Lung (tissue), 11 donors: ENCODE measurements at regions not wholly inside any gene's neighbourhood (a gene's known extent, or its start where the extent isn't known, plus 50 kb on each side); places are given as distances from the start of the nearest gene placed in this dataset.

ENCODE experiments used
- ATAC-seq: fragments of 200-7000 bp; cut with Tn5 transposase; one replicate; pipeline ENCODE4 v1.9.1; 2020; ENCODE audit warnings: moderate number of reproducible peaks; ENCODE audit not compliant: insufficient read depth, low FRiP score
- DNase-seq, 3 donors: peaks; one replicate each; pipeline ENCODE4 v3.0.0-alpha.2; 2013 to 2017
- H3K27ac ChIP-seq, 2 donors: one replicate each; pipeline ENCODE4 v1.5.1; 2013; ENCODE audit warnings: mild to moderate bottlenecking in 2 of 2, moderate library complexity in 2 of 2, control low read depth in 1 of 2, inconsistent platforms in 1 of 2, low read depth in 1 of 2, low read length in 1 of 2
- H3K27me3 ChIP-seq, 3 donors: one replicate each; pipeline ENCODE4 v1.5.1; 2013; ENCODE audit warnings: low read length in 2 of 3; ENCODE audit not compliant: control insufficient read depth in 3 of 3, insufficient read depth in 3 of 3
- H3K36me3 ChIP-seq, 4 donors: one replicate each; pipeline ENCODE4 v1.5.1; 2013; ENCODE audit warnings: low read length in 4 of 4, mild to moderate bottlenecking in 1 of 4, moderate library complexity in 1 of 4; ENCODE audit not compliant: control insufficient read depth in 4 of 4, insufficient read depth in 4 of 4
- H3K4me1 ChIP-seq, 5 donors: one replicate each; pipeline ENCODE4 v1.5.1; 2013; ENCODE audit warnings: low read length in 5 of 5, mild to moderate bottlenecking in 2 of 5, moderate library complexity in 1 of 5; ENCODE audit not compliant: control insufficient read depth in 5 of 5, insufficient read depth in 5 of 5
- H3K4me3 ChIP-seq: one replicate; pipeline ENCODE4 v1.5.1; 2013; ENCODE audit warnings: mild to moderate bottlenecking, control low read depth, moderate library complexity
- H3K9ac ChIP-seq, 2 donors: one replicate each; pipeline ENCODE4 v1.5.1; 2013; ENCODE audit warnings: low read length in 2 of 2, control low read depth in 1 of 2; ENCODE audit not compliant: insufficient read depth in 1 of 2
- H3K9me3 ChIP-seq, 4 donors: one replicate each; pipeline ENCODE4 v1.5.1; 2013; ENCODE audit warnings: low read length in 3 of 4, mild to moderate bottlenecking in 1 of 4, moderate library complexity in 1 of 4; ENCODE audit not compliant: control insufficient read depth in 4 of 4, insufficient read depth in 3 of 4
- CTCF ChIP-seq: IDR thresholded peaks from 2 replicates; pipeline ENCODE4 v1.5.1; 2012; ENCODE audit warnings: mild to moderate bottlenecking; ENCODE audit errors: control extremely low read depth, extremely low read depth
- WGBS, 2 donors: extraction: QIAGEN DNeasy Blood & Tissue Kit; methylation state at CpG; one replicate each; pipeline ENCODE4 v1.1.7; 2013; 5-methylcytosine and 5-hydroxymethylcytosine counted together
- donor health status: control.
- donor health status: control.
- donor health status: Bipolar disorder and iron deficiency.
- donor health status: healthy.
- donor health status: DM: yes; HTN: yes; CAD: no.

GRCh38 chr20:23150304-23151007 lies 64.3 kb upstream of the CD93 start:
- Histone ChIP-seq H3K4me1 (peaks cover 1 to 30% (median 7%) of the 10 kb centered on the region in 5 donors), H3K9ac (no peak overlapping the region)
- no peak for TF ChIP-seq CTCF

GRCh38 chr20:23149623-23150279 lies 63.6 kb upstream of the CD93 start:
- no peak overlapping the region for H3K9ac ChIP-seq
- DNase-seq (no peak), ATAC-seq (no peak)
- no peaks in the 10 kb centered on the region for H3K36me3 ChIP-seq
- 80 to 86% methylated on average over 7 of the region's 7 CpGs for WGBS, 2 donors
- no peak overlapping the region for H3K4me3 ChIP-seq
- no peak for TF ChIP-seq CTCF
- peaks cover 4 to 33% (median 12%) of the 10 kb centered on the region in 5 donors for H3K4me1 ChIP-seq
- H3K27ac ChIP-seq, result no peak overlapping the region
- no peaks in the 10 kb centered on the region for H3K27me3 ChIP-seq
- no peaks in the 10 kb centered on the region for H3K9me3 ChIP-seq

More at GRCh38 chr20:23150304-23151007, 64.3 kb upstream of the CD93 start:
- H3K27ac ChIP-seq, result no peak overlapping the region
- DNase-seq (no peak), ATAC-seq (no peak)
- H3K4me3 ChIP-seq, result no peak overlapping the region
- no peaks in the 10 kb centered on the region for H3K27me3 ChIP-seq
- 75 to 79% methylated on average over 8 of the region's 8 CpGs for WGBS, 2 donors
- no peaks in the 10 kb centered on the region for H3K36me3 ChIP-seq
- no peaks in the 10 kb centered on the region for H3K9me3 ChIP-seq

GRCh38 chr20:23148731-23149570 lies 62.8 kb upstream of the CD93 start:
- 89 to 92% methylated on average over 10 of the region's 10 CpGs for WGBS, 2 donors
- Histone ChIP-seq H3K9me3 (no peaks in the 10 kb centered on the region), H3K27me3 (no peaks in the 10 kb centered on the region), H3K36me3 (no peaks in the 10 kb centered on the region), H3K9ac (no peak overlapping the region), H3K4me3 (no peak overlapping the region), H3K27ac (peak overlapping the region; percentile 69 to 90), H3K4me1 (peaks cover 4 to 31% (median 12%) of the 10 kb centered on the region in 5 donors)
- ATAC-seq (no peak), DNase-seq (no peak)
- no peak for TF ChIP-seq CTCF
